A549 (cell line): ENCODE measurements at regions not wholly inside any gene's neighbourhood (a gene's known extent, or its start where the extent isn't known, plus 50 kb on each side); places are given as distances from the start of the nearest gene placed in this dataset.

Experiments
- ATAC-seq, 2 experiments: fragments of 200-7000 bp in 1 of 2; fragments of >200 bp in 1 of 2; cut with Nextera tagmentation in 1 of 2; cut with Tn5 transposase in 1 of 2; 3 replicates each; pipeline versions ENCODE4 v1.8.0 to v1.9.1; 2018 to 2020; ENCODE audit warnings: mild to moderate bottlenecking in 1 of 2, moderate library complexity in 1 of 2
- CTCF ChIA-PET: fragments of 300-600 bp; sonication (Branson Sonifier 250); formaldehyde crosslinking; extraction: SDS; loops from one replicate; lab custom pipeline; 2021; ENCODE audit warnings: antibody characterized with exemption, inconsistent platforms; lab: Yijun Ruan, JAX
- POLR2A ChIA-PET: fragments of 350-600 bp; formaldehyde crosslinking; extraction: SDS; loops from one replicate; lab custom pipeline; 2021; ENCODE audit warnings: antibody characterized with exemption, inconsistent platforms; lab: Yijun Ruan, JAX
- DNase-seq, 2 experiments: peaks; one replicate each; pipeline versions ENCODE4 v3.0.0 to v3.0.0-alpha.2; 2011 to 2016; ENCODE audit warnings: low read depth in 1 of 2, low spot score in 1 of 2
- FAIRE-seq: peaks from 2 replicates; lab custom pipeline; 2011; peaks lifted over from hg19 to GRCh38; lab: Jason Lieb, UNC
- H3K27ac ChIP-seq, 2 experiments: fragments of >200 bp; sonication (Bioruptor Twin); formaldehyde crosslinking; 3 replicates each; pipeline ENCODE4 v1.5.1; 2016 to 2017
- H3K4me1 ChIP-seq: fragments of >200 bp; sonication (Bioruptor Twin); formaldehyde crosslinking; 3 replicates; pipeline ENCODE4 v1.6.1; 2016
- H3K4me2 ChIP-seq: fragments of >200 bp; sonication (Bioruptor Twin); formaldehyde crosslinking; 3 replicates; pipeline ENCODE4 v1.6.1; 2016
- H3K4me3 ChIP-seq: fragments of >200 bp; sonication (Bioruptor Twin); formaldehyde crosslinking; 3 replicates; pipeline ENCODE4 v1.5.1; 2016
- H3K9me3 ChIP-seq: fragments of >200 bp; sonication (Bioruptor Twin); formaldehyde crosslinking; 3 replicates; pipeline ENCODE4 v1.6.1; 2016
- KDM5A ChIP-seq: fragments of 200-600 bp; sonication (generic); IDR thresholded peaks from 2 replicates; pipeline ENCODE4 v1.6.1; 2016; ENCODE audit warnings: antibody characterized with exemption, mild to moderate bottlenecking
- WGBS: methylation state at CpG from one replicate; pipeline ENCODE4 v1.1.6; 2017; ENCODE audit errors: missing lambda C conversion rate; 5-methylcytosine and 5-hydroxymethylcytosine counted together
- TF ChIP-seq, protein P1 (sequence below): fragments of 250-450 bp; sonication (Bioruptor Pico); IDR thresholded peaks from 2 replicates; pipeline ENCODE4 v1.5.0; 2021; ENCODE audit warnings: mild to moderate bottlenecking, moderate library complexity, borderline replicate concordance

DNA sequence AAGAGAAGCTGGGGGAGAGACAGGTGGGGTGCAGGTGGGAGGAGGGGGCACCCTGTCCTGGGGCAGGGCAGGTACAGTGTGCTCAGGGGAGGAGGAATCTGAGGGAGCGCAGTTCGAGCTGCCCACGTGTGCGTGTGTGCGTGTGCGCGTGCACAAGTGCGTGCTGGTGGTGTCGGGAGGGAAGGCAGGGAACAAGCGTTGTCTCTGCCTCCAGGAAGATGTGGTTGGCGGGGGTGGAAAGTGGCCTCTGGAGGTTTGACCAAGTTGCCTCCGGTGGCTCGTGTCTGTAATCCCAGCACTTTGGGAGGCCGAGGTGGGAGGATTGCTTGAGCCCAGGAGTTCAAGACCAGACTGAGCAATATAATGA, 49.9 kb upstream of the THY1 start:
- ChIA-PET CTCF (interaction anchor here (2.4 kb wide), 1 partner anchor 135 kb away, joined by 5 read pairs; no protein-coding TSS in a partner anchor), POLR2A (no interaction called here)
- no peaks in the 10 kb centered on the region for H3K9me3 ChIP-seq
- H3K27ac ChIP-seq, result no peak overlapping the region
- 0 out of 3 replicates have a peak, but pooled peaks cover 3% of the 10 kb centered on the region for H3K4me1 ChIP-seq
- DNase-seq, result no peak
- TF ChIP-seq, protein P1, sequence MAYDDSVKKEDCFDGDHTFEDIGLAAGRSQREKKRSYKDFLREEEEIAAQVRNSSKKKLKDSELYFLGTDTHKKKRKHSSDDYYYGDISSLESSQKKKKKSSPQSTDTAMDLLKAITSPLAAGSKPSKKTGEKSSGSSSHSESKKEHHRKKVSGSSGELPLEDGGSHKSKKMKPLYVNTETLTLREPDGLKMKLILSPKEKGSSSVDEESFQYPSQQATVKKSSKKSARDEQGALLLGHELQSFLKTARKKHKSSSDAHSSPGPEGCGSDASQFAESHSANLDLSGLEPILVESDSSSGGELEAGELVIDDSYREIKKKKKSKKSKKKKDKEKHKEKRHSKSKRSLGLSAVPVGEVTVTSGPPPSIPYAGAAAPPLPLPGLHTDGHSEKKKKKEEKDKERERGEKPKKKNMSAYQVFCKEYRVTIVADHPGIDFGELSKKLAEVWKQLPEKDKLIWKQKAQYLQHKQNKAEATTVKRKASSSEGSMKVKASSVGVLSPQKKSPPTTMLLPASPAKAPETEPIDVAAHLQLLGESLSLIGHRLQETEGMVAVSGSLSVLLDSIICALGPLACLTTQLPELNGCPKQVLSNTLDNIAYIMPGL (CRISPR knock-in tag), result no peak
- TF ChIP-seq KDM5A, result no peak
- no peak for ATAC-seq
- H3K4me2 ChIP-seq, result no peak overlapping the region
- H3K4me3 ChIP-seq, result no peak overlapping the region
- 86% methylated on average over 13 of the region's 14 CpGs for WGBS
- FAIRE-seq, result no peak
